Stimulated activated naive CD8-positive, alpha-beta T cell treated with anti-CD3 and anti-CD28 coated beads, Interleukin-15, Interleukin-2, amounts not matched to agents 100 ng/mL and 50 ng/mL, for 24 hours (primary cell): ENCODE measurements at regions not wholly inside any gene's neighbourhood (a gene's known extent, or its start where the extent isn't known, plus 50 kb on each side); places are given as distances from the start of the nearest gene placed in this dataset.
"Not testable (repeated sequence)": the region's sequence is repeated elsewhere in the genome, so short reads cannot be mapped to it uniquely, and the experiment has no call there.

ENCODE experiments used
- H3K27ac Mint-ChIP-seq: one replicate; pipeline ENCODE4 v1.8.0; 2021; ENCODE audit warnings: mild to moderate bottlenecking, mixed read lengths
- H3K27me3 Mint-ChIP-seq: one replicate; pipeline ENCODE4 v1.8.0; 2021; ENCODE audit warnings: mixed read lengths
- H3K36me3 Mint-ChIP-seq: one replicate; pipeline ENCODE4 v1.8.0; 2021; ENCODE audit warnings: low read depth, mixed read lengths
- H3K4me1 Mint-ChIP-seq: one replicate; pipeline ENCODE4 v1.8.0; 2021; ENCODE audit warnings: low read depth, mixed read lengths
- H3K4me3 Mint-ChIP-seq: one replicate; pipeline ENCODE4 v1.8.0; 2021; ENCODE audit warnings: mild to moderate bottlenecking, mixed read lengths
- H3K9me3 Mint-ChIP-seq: one replicate; pipeline ENCODE4 v1.8.0; 2021; ENCODE audit warnings: mixed read lengths

GRCh38 chr5:1983401-1983800 lies 100.7 kb upstream of the IRX4 start:
- Mint-ChIP-seq H3K4me3 (no peak overlapping the region), H3K27ac (no peak overlapping the region), H3K27me3 (peaks cover 23% of the 10 kb centered on the region)

GRCh38 chr5:1982561-1982960 lies 99.8 kb upstream of the IRX4 start:
- H3K27me3 Mint-ChIP-seq: peaks cover 30% of the 10 kb centered on the region
- H3K4me1 Mint-ChIP-seq, H3K4me3 Mint-ChIP-seq, H3K36me3 Mint-ChIP-seq, H3K9me3 Mint-ChIP-seq, H3K27ac Mint-ChIP-seq: not testable (repeated sequence)

More at GRCh38 chr5:1983401-1983800, 100.7 kb upstream of the IRX4 start:
- H3K36me3 Mint-ChIP-seq: no peaks in the 10 kb centered on the region
- no peaks in the 10 kb centered on the region for H3K4me1 Mint-ChIP-seq
- no peaks in the 10 kb centered on the region for H3K9me3 Mint-ChIP-seq

DNA sequence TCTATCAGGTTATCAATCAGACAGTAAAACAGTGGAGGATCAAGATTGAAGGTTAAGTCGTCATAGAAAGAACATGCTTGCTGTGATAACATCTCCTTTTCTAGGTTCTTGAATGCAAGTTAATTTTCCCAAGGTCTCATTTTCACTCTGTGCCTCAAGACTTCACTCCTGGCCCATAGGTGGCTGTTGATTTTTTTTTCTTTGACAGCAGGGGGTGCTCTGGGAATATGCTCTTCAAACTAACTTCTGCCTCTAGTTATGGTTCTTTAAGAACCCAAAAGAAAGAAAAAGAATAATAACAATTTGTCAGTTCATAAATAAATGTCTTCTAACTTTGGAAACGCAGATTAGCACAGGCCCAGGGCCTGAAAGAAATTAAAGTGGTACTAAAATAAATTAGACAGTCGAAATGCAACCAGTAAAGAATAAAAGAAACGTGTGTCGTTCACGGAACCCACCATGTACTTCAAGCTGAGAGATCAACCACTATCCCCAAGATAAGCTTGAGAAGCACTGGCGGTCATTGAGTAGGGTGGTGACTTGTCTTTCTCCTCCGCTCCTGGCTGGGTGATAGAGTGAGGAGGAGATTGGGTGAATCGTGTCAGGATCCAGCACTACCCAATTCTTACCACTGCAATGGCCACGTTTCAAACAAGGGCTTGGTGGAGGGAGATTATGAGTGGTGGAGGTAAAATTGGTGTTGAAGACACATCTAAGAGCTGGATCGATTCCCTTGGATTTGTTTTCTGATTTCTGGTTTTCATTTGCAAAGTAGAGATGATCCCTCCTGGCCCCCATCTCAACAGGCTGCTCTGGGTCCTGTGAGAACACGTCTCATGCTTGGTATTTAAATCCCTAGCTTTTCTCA lies 93.4 kb upstream of the IRX4 start:
- no peak overlapping the region for H3K27ac Mint-ChIP-seq
- H3K4me3 Mint-ChIP-seq: no peak overlapping the region
- H3K4me1 Mint-ChIP-seq: no peaks in the 10 kb centered on the region
- H3K27me3 Mint-ChIP-seq: peaks cover 29% of the 10 kb centered on the region
- no peaks in the 10 kb centered on the region for H3K36me3 Mint-ChIP-seq
- H3K9me3 Mint-ChIP-seq: no peaks in the 10 kb centered on the region

GRCh38 chr5:1975406-1975715 lies 92.6 kb upstream of the IRX4 start:
- no peaks in the 10 kb centered on the region for H3K9me3 Mint-ChIP-seq
- no peak overlapping the region for H3K4me3 Mint-ChIP-seq
- H3K4me1 Mint-ChIP-seq: no peaks in the 10 kb centered on the region
- no peak overlapping the region for H3K27ac Mint-ChIP-seq
- peaks cover 26% of the 10 kb centered on the region for H3K27me3 Mint-ChIP-seq
- no peaks in the 10 kb centered on the region for H3K36me3 Mint-ChIP-seq

- Mint-ChIP-seq H3K36me3 (no peaks in the 10 kb centered on the region), H3K27ac (no peak overlapping the region), H3K9me3 (no peaks in the 10 kb centered on the region), H3K4me1 (no peaks in the 10 kb centered on the region), H3K4me3 (no peak overlapping the region), H3K27me3 (peaks cover 25% of the 10 kb centered on the region)
These were observed 92.0 kb upstream of the IRX4 start for GRCh38 chr5:1974501-1975405.

DNA sequence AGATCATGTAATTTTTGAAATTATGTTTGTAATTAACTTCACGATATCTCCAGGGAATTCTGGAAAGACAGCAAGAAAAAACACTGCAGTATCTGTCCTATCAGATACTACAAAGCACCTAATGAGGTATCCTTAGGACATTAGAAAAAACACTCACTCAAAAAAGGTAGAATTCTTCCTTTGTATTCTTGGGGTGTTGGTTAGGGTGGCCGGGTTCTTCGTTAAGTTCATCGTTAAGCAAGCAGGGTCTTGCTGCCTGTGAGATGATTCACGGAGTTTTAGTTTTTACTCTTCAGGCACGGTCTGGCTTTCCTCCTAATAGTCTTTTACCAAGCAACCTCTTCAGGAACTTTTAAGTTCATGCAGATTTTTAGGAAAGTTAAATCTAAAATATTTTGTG lies 91.4 kb upstream of the IRX4 start:
- Mint-ChIP-seq H3K27me3 (peaks cover 25% of the 10 kb centered on the region), H3K4me3 (no peak overlapping the region), H3K36me3 (no peaks in the 10 kb centered on the region), H3K9me3 (no peaks in the 10 kb centered on the region), H3K27ac (no peak overlapping the region), H3K4me1 (no peaks in the 10 kb centered on the region)

GRCh38 chr5:1973391-1974013 lies 90.8 kb upstream of the IRX4 start:
- no peak overlapping the region for H3K4me3 Mint-ChIP-seq

GRCh38 chr5:1971944-1972343 lies 89.2 kb upstream of the IRX4 start:
- Mint-ChIP-seq H3K36me3 (no peaks in the 10 kb centered on the region), H3K9me3 (no peaks in the 10 kb centered on the region), H3K27ac (no peak overlapping the region)

More at GRCh38 chr5:1973391-1974013, 90.8 kb upstream of the IRX4 start:
- Mint-ChIP-seq H3K27ac (no peak overlapping the region), H3K36me3 (no peaks in the 10 kb centered on the region), H3K4me1 (no peaks in the 10 kb centered on the region), H3K9me3 (no peaks in the 10 kb centered on the region), H3K27me3 (peaks cover 25% of the 10 kb centered on the region)

GRCh38 chr5:1967736-1968135 lies 85.0 kb upstream of the IRX4 start:
- no peak overlapping the region for H3K4me3 Mint-ChIP-seq
- H3K4me1 Mint-ChIP-seq: no peaks in the 10 kb centered on the region
- H3K27ac Mint-ChIP-seq: no peak overlapping the region
- no peaks in the 10 kb centered on the region for H3K36me3 Mint-ChIP-seq
- no peaks in the 10 kb centered on the region for H3K27me3 Mint-ChIP-seq
- no peaks in the 10 kb centered on the region for H3K9me3 Mint-ChIP-seq

More at GRCh38 chr5:1971944-1972343, 89.2 kb upstream of the IRX4 start:
- no peak overlapping the region for H3K4me3 Mint-ChIP-seq
- no peaks in the 10 kb centered on the region for H3K4me1 Mint-ChIP-seq
- H3K27me3 Mint-ChIP-seq: peaks cover 15% of the 10 kb centered on the region

DNA sequence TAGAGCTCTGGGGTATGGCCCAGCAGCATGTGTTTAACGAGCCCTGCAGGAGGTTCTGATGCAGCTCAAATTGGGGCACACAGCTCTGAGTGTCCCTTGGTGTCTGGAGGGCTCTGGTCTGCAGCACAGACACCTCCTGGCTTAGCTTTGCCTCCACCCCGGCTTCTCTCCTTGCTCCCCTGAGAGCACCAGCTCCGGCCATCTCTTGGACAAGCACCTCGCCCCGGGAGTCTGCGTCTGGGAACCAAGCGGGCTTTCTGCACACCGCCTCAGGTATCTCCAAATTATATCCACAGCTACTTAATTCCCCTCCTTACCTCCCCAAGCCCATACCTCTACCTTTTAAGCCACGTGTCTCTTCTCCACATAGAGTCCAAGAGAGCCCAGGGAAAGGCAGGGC lies 83.7 kb upstream of the IRX4 start:
- H3K4me3 Mint-ChIP-seq: no peak overlapping the region
- no peaks in the 10 kb centered on the region for H3K4me1 Mint-ChIP-seq
- H3K27ac Mint-ChIP-seq: no peak overlapping the region
- no peaks in the 10 kb centered on the region for H3K27me3 Mint-ChIP-seq
- no peaks in the 10 kb centered on the region for H3K9me3 Mint-ChIP-seq
- no peaks in the 10 kb centered on the region for H3K36me3 Mint-ChIP-seq

- H3K9me3 Mint-ChIP-seq: no peaks in the 10 kb centered on the region
- no peak overlapping the region for H3K4me3 Mint-ChIP-seq
- H3K36me3 Mint-ChIP-seq: no peaks in the 10 kb centered on the region
- H3K4me1 Mint-ChIP-seq: no peaks in the 10 kb centered on the region
- H3K27ac Mint-ChIP-seq: no peak overlapping the region
- H3K27me3 Mint-ChIP-seq: no peaks in the 10 kb centered on the region
These were observed 83.2 kb upstream of the IRX4 start for GRCh38 chr5:1965925-1966324.

DNA sequence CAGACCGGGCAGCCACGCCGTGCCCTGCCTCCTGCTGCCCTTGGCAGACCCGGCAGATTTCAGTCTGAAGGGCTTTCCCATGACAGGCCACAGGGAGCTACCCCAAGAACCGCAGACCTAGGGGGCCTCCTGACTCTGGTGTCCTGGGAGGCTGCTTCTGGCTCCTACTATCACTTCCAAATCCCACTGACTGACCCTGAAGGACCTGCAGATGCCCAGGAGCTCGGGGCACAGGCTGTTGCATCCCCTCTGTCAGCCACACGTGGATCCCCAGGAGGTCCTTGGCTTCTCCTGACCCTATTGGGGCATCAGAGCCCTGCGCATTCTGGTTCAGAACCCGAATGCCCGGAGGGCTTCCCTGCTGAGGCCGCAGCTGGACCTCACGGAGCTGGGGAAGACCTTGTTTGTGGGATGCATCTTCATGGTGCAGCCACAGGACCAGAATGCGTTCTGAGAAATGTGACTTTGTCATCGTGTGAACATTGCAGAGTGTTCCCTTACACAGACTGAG lies 81.3 kb upstream of the IRX4 start:
- no peaks in the 10 kb centered on the region for H3K9me3 Mint-ChIP-seq
- no peak overlapping the region for H3K27ac Mint-ChIP-seq
- no peaks in the 10 kb centered on the region for H3K27me3 Mint-ChIP-seq
- no peak overlapping the region for H3K4me3 Mint-ChIP-seq
- no peaks in the 10 kb centered on the region for H3K36me3 Mint-ChIP-seq
- no peaks in the 10 kb centered on the region for H3K4me1 Mint-ChIP-seq

DNA sequence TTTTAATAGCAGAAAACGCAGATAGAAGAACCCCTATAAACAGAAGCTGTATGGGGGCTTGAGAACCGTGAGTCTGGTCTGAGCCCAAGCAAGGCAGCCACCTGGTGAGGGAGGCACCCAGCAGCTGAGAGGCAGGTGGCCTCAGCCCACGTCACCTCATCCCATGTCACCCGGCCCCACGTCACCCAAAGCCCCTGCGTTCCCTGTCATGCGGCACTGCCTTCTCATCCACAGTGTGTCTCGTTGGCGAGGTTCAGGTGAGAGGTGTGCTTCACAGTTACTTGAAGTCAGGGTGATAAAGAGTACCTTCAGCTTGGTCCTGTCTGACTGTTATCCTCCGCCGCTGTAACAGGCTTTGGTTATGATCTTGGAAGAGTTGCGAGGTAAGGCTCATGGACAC lies 80.6 kb upstream of the IRX4 start:
- Mint-ChIP-seq H3K4me3 (no peak overlapping the region), H3K27ac (no peak overlapping the region), H3K27me3 (no peaks in the 10 kb centered on the region), H3K9me3 (no peaks in the 10 kb centered on the region), H3K36me3 (no peaks in the 10 kb centered on the region), H3K4me1 (no peaks in the 10 kb centered on the region)

DNA sequence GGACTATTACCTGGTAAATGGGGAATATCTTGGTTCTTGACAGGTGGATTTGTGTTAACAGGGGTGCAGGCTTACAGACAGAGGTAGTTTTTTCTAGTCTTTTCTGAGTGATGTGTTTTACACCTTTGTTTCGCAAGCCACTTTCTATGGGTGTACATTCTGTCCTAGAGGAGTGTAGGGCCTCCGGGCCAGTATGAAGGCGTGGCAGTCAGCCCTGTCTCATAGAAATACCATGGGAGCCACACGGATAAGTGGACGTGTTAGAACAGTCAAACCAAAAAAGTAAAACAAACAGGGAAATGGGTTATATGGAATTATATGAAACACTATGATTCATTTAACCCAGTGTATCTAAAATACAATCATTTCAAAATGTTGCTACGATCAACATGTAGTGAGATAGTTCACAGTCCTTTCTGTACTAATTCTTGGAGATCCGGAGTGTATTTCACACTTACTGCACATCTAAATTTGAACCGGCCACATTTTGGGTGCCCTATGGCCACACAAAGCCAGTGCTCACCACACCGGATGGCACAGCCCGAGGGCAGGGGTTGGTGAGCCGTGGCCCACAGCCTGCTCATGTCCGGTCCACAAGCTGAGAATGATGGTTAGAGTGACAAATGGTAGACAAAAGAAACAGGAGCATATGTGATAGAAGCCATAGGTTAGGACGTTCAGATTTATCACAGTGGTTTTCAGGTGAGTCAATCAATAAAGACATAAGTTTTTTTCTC lies 80.1 kb upstream of the IRX4 start:
- H3K27me3 Mint-ChIP-seq: no peaks in the 10 kb centered on the region
- H3K27ac Mint-ChIP-seq: no peak overlapping the region
- H3K36me3 Mint-ChIP-seq: no peaks in the 10 kb centered on the region
- H3K4me1 Mint-ChIP-seq: no peaks in the 10 kb centered on the region
- no peak overlapping the region for H3K4me3 Mint-ChIP-seq
- H3K9me3 Mint-ChIP-seq: no peaks in the 10 kb centered on the region
